ENCODE measurements at regions not wholly inside any gene's neighbourhood (a gene's known extent, or its start where the extent isn't known, plus 50 kb on each side); places are given as distances from the start of the nearest gene placed in this dataset.
"Not testable (repeated sequence)": the region's sequence is repeated elsewhere in the genome, so short reads cannot be mapped to it uniquely, and the experiment has no call there.

- FAIRE-seq, result no peak
Observed at GRCh38 chr5:36392186-36392585, 90.5 kb upstream of the RANBP3L start.

- FAIRE-seq, result no peak
Observed at GRCh38 chr5:36392818-36393217, 91.1 kb upstream of the RANBP3L start.

GRCh38 chr5:36393656-36394428, 92.1 kb upstream of the RANBP3L start:
- FAIRE-seq, result no peak

- FAIRE-seq, result no peak
Observed at GRCh38 chr5:36395260-36395659, 93.6 kb upstream of the RANBP3L start.

GRCh38 chr5:36395947-36396346, 94.2 kb upstream of the RANBP3L start:
- not testable (repeated sequence) for FAIRE-seq

GRCh38 chr5:36396640-36397039, 94.9 kb upstream of the RANBP3L start:
- FAIRE-seq, result no peak

GRCh38 chr5:36397901-36398536, 96.3 kb upstream of the RANBP3L start:
- no peak for FAIRE-seq

- FAIRE-seq, result no peak
Observed at GRCh38 chr5:36402512-36402906, 100.8 kb upstream of the RANBP3L start.

GRCh38 chr5:36403632-36404311, 102.1 kb upstream of the RANBP3L start:
- FAIRE-seq, result no peak

- FAIRE-seq, result no peak
Observed at GRCh38 chr5:36406023-36406422, 104.3 kb upstream of the RANBP3L start.

GRCh38 chr5:36407396-36407795, 105.7 kb upstream of the RANBP3L start:
- FAIRE-seq, result no peak

GRCh38 chr5:36409711-36410110, 108.0 kb upstream of the RANBP3L start:
- not testable (repeated sequence) for FAIRE-seq

- not testable (repeated sequence) for FAIRE-seq
Observed at GRCh38 chr5:36410672-36411071, 109.0 kb upstream of the RANBP3L start.

GRCh38 chr5:36414869-36415282, 113.2 kb upstream of the RANBP3L start:
- peak; percentile 72 for FAIRE-seq

- FAIRE-seq, result no peak
Observed at GRCh38 chr5:36416605-36417004, 114.9 kb upstream of the RANBP3L start.

- no peak for FAIRE-seq
Observed at GRCh38 chr5:36417221-36417620, 115.5 kb upstream of the RANBP3L start.

GRCh38 chr5:36417668-36418067, 116.0 kb upstream of the RANBP3L start:
- no peak for FAIRE-seq

- no peak for FAIRE-seq
Observed at GRCh38 chr5:36418152-36418979, 116.7 kb upstream of the RANBP3L start.

- FAIRE-seq, result no peak
Observed at GRCh38 chr5:36421256-36421655, 119.6 kb upstream of the RANBP3L start.

- no peak for FAIRE-seq
Observed at GRCh38 chr5:36422952-36423351, 121.2 kb upstream of the RANBP3L start.

GRCh38 chr5:36423578-36424307, 122.0 kb upstream of the RANBP3L start:
- FAIRE-seq, result no peak

- not testable (repeated sequence) for FAIRE-seq
Observed at GRCh38 chr5:36426070-36426469, 124.4 kb upstream of the RANBP3L start.
